ENCODE measurements at regions not wholly inside any gene's neighbourhood (a gene's known extent, or its start where the extent isn't known, plus 50 kb on each side); places are given as distances from the start of the nearest gene placed in this dataset.

GRCh38 chr17:409848-410542 is 57.4 kb upstream of the RPH3AL start (continued):
- TF ChIP-seq, protein P1, sequence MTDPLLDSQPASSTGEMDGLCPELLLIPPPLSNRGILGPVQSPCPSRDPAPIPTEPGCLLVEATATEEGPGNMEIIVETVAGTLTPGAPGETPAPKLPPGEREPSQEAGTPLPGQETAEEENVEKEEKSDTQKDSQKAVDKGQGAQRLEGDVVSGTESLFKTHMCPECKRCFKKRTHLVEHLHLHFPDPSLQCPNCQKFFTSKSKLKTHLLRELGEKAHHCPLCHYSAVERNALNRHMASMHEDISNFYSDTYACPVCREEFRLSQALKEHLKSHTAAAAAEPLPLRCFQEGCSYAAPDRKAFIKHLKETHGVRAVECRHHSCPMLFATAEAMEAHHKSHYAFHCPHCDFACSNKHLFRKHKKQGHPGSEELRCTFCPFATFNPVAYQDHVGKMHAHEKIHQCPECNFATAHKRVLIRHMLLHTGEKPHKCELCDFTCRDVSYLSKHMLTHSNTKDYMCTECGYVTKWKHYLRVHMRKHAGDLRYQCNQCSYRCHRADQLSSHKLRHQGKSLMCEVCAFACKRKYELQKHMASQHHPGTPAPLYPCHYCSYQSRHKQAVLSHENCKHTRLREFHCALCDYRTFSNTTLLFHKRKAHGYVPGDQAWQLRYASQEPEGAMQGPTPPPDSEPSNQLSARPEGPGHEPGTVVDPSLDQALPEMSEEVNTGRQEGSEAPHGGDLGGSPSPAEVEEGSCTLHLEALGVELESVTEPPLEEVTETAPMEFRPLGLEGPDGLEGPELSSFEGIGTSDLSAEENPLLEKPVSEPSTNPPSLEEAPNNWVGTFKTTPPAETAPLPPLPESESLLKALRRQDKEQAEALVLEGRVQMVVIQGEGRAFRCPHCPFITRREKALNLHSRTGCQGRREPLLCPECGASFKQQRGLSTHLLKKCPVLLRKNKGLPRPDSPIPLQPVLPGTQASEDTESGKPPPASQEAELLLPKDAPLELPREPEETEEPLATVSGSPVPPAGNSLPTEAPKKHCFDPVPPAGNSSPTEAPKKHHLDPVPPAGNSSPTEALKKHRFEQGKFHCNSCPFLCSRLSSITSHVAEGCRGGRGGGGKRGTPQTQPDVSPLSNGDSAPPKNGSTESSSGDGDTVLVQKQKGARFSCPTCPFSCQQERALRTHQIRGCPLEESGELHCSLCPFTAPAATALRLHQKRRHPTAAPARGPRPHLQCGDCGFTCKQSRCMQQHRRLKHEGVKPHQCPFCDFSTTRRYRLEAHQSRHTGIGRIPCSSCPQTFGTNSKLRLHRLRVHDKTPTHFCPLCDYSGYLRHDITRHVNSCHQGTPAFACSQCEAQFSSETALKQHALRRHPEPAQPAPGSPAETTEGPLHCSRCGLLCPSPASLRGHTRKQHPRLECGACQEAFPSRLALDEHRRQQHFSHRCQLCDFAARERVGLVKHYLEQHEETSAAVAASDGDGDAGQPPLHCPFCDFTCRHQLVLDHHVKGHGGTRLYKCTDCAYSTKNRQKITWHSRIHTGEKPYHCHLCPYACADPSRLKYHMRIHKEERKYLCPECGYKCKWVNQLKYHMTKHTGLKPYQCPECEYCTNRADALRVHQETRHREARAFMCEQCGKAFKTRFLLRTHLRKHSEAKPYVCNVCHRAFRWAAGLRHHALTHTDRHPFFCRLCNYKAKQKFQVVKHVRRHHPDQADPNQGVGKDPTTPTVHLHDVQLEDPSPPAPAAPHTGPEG (CRISPR knock-in tag; IDR thresholded peaks at IDR 0.05) = no peak
- TF ChIP-seq ATRX (CRISPR knock-in tag; IDR thresholded peaks at IDR 0.05; ENCODE audit: borderline replicate concordance) = no peak
- TF ChIP-seq ZBTB44 (CRISPR knock-in tag; IDR thresholded peaks at IDR 0.05) = no peak
- TF ChIP-seq EED (CRISPR knock-in tag; IDR thresholded peaks at IDR 0.05) = no peak
- no peak for TF ChIP-seq KAT2B (IDR thresholded peaks at IDR 0.05; ENCODE audit: borderline replicate concordance, low read depth, low read length)
- TF ChIP-seq CBFB (CRISPR knock-in tag; IDR thresholded peaks at IDR 0.05) = no peak
- no peak for TF ChIP-seq ZNF761 (CRISPR knock-in tag; conservative IDR thresholded peaks at IDR 0.05)
- TF ChIP-seq, protein P2, sequence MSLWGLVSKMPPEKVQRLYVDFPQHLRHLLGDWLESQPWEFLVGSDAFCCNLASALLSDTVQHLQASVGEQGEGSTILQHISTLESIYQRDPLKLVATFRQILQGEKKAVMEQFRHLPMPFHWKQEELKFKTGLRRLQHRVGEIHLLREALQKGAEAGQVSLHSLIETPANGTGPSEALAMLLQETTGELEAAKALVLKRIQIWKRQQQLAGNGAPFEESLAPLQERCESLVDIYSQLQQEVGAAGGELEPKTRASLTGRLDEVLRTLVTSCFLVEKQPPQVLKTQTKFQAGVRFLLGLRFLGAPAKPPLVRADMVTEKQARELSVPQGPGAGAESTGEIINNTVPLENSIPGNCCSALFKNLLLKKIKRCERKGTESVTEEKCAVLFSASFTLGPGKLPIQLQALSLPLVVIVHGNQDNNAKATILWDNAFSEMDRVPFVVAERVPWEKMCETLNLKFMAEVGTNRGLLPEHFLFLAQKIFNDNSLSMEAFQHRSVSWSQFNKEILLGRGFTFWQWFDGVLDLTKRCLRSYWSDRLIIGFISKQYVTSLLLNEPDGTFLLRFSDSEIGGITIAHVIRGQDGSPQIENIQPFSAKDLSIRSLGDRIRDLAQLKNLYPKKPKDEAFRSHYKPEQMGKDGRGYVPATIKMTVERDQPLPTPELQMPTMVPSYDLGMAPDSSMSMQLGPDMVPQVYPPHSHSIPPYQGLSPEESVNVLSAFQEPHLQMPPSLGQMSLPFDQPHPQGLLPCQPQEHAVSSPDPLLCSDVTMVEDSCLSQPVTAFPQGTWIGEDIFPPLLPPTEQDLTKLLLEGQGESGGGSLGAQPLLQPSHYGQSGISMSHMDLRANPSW (CRISPR knock-in tag; IDR thresholded peaks at IDR 0.05; ENCODE audit: borderline replicate concordance) = no peak
- no peak for TF ChIP-seq NCOA5 (CRISPR knock-in tag; IDR thresholded peaks at IDR 0.05)
- no peak for TF ChIP-seq ARID2 (CRISPR knock-in tag; IDR thresholded peaks at IDR 0.05; ENCODE audit: borderline replicate concordance)
- TF ChIP-seq GABPB1 (CRISPR knock-in tag; IDR thresholded peaks at IDR 0.05) = peak; percentile 84
- no peak for TF ChIP-seq ZNF124 (CRISPR knock-in tag; IDR thresholded peaks at IDR 0.05)
- no peak for TF ChIP-seq MIER3 (CRISPR knock-in tag; IDR thresholded peaks at IDR 0.05; ENCODE audit: borderline replicate concordance)
- TF ChIP-seq ZSCAN29 (CRISPR knock-in tag; conservative IDR thresholded peaks at IDR 0.05) = no peak
- no peak for TF ChIP-seq MIER2 (CRISPR knock-in tag; IDR thresholded peaks at IDR 0.05)

All from HepG2 (cell line).